ENCODE measurements at regions not wholly inside any gene's neighbourhood (a gene's known extent, or its start where the extent isn't known, plus 50 kb on each side); places are given as distances from the start of the nearest gene placed in this dataset.

- TF ChIP-seq, protein P1, sequence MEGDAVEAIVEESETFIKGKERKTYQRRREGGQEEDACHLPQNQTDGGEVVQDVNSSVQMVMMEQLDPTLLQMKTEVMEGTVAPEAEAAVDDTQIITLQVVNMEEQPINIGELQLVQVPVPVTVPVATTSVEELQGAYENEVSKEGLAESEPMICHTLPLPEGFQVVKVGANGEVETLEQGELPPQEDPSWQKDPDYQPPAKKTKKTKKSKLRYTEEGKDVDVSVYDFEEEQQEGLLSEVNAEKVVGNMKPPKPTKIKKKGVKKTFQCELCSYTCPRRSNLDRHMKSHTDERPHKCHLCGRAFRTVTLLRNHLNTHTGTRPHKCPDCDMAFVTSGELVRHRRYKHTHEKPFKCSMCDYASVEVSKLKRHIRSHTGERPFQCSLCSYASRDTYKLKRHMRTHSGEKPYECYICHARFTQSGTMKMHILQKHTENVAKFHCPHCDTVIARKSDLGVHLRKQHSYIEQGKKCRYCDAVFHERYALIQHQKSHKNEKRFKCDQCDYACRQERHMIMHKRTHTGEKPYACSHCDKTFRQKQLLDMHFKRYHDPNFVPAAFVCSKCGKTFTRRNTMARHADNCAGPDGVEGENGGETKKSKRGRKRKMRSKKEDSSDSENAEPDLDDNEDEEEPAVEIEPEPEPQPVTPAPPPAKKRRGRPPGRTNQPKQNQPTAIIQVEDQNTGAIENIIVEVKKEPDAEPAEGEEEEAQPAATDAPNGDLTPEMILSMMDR (optimal IDR thresholded peaks at IDR 0.05 in 1 of 3, IDR thresholded peaks at IDR 0.05 in 1 of 3, conservative IDR thresholded peaks at IDR 0.05 in 1 of 3; ENCODE audit: extremely low read depth in 1 of 3, insufficient read depth in 2 of 3, low read length in 3 of 3), result no peak
- no peak for TF ChIP-seq EZH2 (IDR thresholded peaks at IDR 0.05; ENCODE audit: low read length)
Observed at GRCh38 chr7:132641238-132641637, 65.0 kb upstream of the PLXNA4 start.

All from keratinocyte (primary cell).